ENCODE measurements at regions not wholly inside any gene's neighbourhood (a gene's known extent, or its start where the extent isn't known, plus 50 kb on each side); places are given as distances from the start of the nearest gene placed in this dataset.

DNA sequence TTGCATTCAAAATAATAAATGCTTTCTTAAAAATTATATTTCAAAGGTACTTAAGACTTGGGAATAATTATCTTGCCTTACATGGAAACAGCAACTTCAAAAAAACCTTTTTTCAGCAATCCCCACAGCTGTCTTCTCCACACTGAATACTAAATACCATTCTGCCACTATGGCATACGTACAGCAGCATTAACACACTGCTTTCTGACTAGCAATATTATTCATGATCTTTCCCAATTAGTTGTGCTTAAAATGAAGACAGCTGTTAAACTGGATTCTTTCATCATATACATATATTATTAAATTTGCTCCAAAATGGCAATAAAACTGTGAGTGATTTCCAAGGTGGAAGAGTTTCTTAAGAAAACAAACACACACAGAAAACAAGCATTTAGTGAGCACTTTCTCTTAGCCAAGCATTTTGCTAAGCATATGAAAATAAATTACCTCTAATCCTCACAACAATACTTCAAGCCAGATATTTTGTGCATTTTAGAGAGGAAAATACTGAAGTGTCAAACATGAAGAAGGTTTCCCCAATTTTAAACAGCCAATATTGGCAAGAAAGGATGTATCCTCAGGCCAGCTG is 609.5 kb downstream of the SLITRK1 start:
- Histone ChIP-seq H3K4me3 (ENCODE audit: low read depth in 1 of 3, low read length in 3 of 3) (no peak overlapping the region), H3K9ac (ENCODE audit: low read depth in 1 of 2, low read length in 2 of 2) (no peak overlapping the region), H3K4me1 (ENCODE audit: control insufficient read depth in 4 of 4, insufficient read depth in 4 of 4, low read length in 3 of 4) (no peaks in the 10 kb centered on the region), H3K9me3 (ENCODE audit: control insufficient read depth in 4 of 4, low read length in 3 of 4) (no peaks in the 10 kb centered on the region), H3K27ac (ENCODE audit: low read depth in 1 of 2, low read length in 2 of 2) (no peak overlapping the region), H3K27me3 (ENCODE audit: control insufficient read depth in 4 of 4, insufficient read depth in 4 of 4, low read length in 3 of 4) (no peaks in the 10 kb centered on the region), H3K36me3 (ENCODE audit: control insufficient read depth in 4 of 4, insufficient read depth in 3 of 4, low read depth in 1 of 4, low read length in 3 of 4) (no peaks in the 10 kb centered on the region)
- 54% methylated on average over 1 of the region's 1 CpG for WGBS
- TF ChIP-seq NR2F2 (IDR thresholded peaks at IDR 0.05) (no peak), RXRA (IDR thresholded peaks at IDR 0.05) (no peak), FOXA2 (IDR thresholded peaks at IDR 0.05) (no peak), TAF1 (conservative IDR thresholded peaks at IDR 0.05) (no peak), YY1 (IDR thresholded peaks at IDR 0.05) (no peak), SP1 (IDR thresholded peaks at IDR 0.05) (no peak), RAD21 (IDR thresholded peaks at IDR 0.05) (no peak), FOXA1 (IDR thresholded peaks at IDR 0.05) (no peak), EGR1 (IDR thresholded peaks at IDR 0.05; ENCODE audit: low read depth in 2 of 2) (no peak)
- TF ChIP-seq, protein P1, sequence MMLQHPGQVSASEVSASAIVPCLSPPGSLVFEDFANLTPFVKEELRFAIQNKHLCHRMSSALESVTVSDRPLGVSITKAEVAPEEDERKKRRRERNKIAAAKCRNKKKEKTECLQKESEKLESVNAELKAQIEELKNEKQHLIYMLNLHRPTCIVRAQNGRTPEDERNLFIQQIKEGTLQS (IDR thresholded peaks at IDR 0.05): no peak
- TF ChIP-seq, protein P2, sequence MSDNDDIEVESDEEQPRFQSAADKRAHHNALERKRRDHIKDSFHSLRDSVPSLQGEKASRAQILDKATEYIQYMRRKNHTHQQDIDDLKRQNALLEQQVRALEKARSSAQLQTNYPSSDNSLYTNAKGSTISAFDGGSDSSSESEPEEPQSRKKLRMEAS (IDR thresholded peaks at IDR 0.05): no peak
- TF ChIP-seq, protein P3, sequence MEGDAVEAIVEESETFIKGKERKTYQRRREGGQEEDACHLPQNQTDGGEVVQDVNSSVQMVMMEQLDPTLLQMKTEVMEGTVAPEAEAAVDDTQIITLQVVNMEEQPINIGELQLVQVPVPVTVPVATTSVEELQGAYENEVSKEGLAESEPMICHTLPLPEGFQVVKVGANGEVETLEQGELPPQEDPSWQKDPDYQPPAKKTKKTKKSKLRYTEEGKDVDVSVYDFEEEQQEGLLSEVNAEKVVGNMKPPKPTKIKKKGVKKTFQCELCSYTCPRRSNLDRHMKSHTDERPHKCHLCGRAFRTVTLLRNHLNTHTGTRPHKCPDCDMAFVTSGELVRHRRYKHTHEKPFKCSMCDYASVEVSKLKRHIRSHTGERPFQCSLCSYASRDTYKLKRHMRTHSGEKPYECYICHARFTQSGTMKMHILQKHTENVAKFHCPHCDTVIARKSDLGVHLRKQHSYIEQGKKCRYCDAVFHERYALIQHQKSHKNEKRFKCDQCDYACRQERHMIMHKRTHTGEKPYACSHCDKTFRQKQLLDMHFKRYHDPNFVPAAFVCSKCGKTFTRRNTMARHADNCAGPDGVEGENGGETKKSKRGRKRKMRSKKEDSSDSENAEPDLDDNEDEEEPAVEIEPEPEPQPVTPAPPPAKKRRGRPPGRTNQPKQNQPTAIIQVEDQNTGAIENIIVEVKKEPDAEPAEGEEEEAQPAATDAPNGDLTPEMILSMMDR (IDR thresholded peaks at IDR 0.05; ENCODE audit: low read depth, low read length, missing input control): no peak
- TF ChIP-seq, protein P4, sequence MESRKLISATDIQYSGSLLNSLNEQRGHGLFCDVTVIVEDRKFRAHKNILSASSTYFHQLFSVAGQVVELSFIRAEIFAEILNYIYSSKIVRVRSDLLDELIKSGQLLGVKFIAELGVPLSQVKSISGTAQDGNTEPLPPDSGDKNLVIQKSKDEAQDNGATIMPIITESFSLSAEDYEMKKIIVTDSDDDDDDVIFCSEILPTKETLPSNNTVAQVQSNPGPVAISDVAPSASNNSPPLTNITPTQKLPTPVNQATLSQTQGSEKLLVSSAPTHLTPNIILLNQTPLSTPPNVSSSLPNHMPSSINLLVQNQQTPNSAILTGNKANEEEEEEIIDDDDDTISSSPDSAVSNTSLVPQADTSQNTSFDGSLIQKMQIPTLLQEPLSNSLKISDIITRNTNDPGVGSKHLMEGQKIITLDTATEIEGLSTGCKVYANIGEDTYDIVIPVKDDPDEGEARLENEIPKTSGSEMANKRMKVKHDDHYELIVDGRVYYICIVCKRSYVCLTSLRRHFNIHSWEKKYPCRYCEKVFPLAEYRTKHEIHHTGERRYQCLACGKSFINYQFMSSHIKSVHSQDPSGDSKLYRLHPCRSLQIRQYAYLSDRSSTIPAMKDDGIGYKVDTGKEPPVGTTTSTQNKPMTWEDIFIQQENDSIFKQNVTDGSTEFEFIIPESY (IDR thresholded peaks at IDR 0.05): no peak
- no peak for DNase-seq (ENCODE audit: low spot score)

DNA sequence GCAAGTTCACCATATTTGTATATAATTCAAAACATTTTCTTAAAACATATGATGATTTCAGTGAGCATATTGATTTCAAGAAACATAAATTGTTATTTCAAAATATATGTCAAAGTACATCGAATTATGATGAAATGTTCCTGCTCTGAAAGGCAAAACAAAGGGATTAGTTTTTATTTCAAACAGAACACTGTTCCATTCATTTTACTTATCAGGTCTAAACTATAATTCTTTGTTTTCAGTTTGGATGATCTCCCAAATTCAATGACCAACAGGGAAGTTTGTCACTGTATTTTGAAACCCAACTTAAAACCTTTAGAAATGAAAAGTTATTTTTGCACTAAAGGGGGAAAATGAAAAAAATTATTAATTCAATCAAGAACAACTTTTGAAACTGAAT is 610.2 kb downstream of the SLITRK1 start:
- DNase-seq (ENCODE audit: low spot score): no peak
- Histone ChIP-seq H3K4me3 (ENCODE audit: low read depth in 1 of 3, low read length in 3 of 3) (no peak overlapping the region), H3K9ac (ENCODE audit: low read depth in 1 of 2, low read length in 2 of 2) (no peak overlapping the region), H3K27me3 (ENCODE audit: control insufficient read depth in 4 of 4, insufficient read depth in 4 of 4, low read length in 3 of 4) (no peaks in the 10 kb centered on the region), H3K27ac (ENCODE audit: low read depth in 1 of 2, low read length in 2 of 2) (no peak overlapping the region), H3K9me3 (ENCODE audit: control insufficient read depth in 4 of 4, low read length in 3 of 4) (no peaks in the 10 kb centered on the region), H3K36me3 (ENCODE audit: control insufficient read depth in 4 of 4, insufficient read depth in 3 of 4, low read depth in 1 of 4, low read length in 3 of 4) (no peaks in the 10 kb centered on the region), H3K4me1 (ENCODE audit: control insufficient read depth in 4 of 4, insufficient read depth in 4 of 4, low read length in 3 of 4) (no peaks in the 10 kb centered on the region)
- WGBS: 66% methylated on average over 1 of the region's 1 CpG
- TF ChIP-seq SP1 (IDR thresholded peaks at IDR 0.05) (no peak), TAF1 (conservative IDR thresholded peaks at IDR 0.05) (no peak), GABPA (IDR thresholded peaks at IDR 0.05 in 1 of 2, conservative IDR thresholded peaks at IDR 0.05 in 1 of 2) (no peak), HNF4A (conservative IDR thresholded peaks at IDR 0.05) (no peak), RAD21 (IDR thresholded peaks at IDR 0.05) (no peak), RXRA (IDR thresholded peaks at IDR 0.05) (no peak), FOXA2 (IDR thresholded peaks at IDR 0.05) (no peak), FOXA1 (IDR thresholded peaks at IDR 0.05) (no peak), JUND (IDR thresholded peaks at IDR 0.05) (no peak), NR2F2 (IDR thresholded peaks at IDR 0.05) (no peak), HNF4G (IDR thresholded peaks at IDR 0.05) (no peak), YY1 (IDR thresholded peaks at IDR 0.05) (no peak)
- TF ChIP-seq, protein P1 (IDR thresholded peaks at IDR 0.05): no peak
- TF ChIP-seq, protein P2 (IDR thresholded peaks at IDR 0.05): no peak
- TF ChIP-seq, protein P5, sequence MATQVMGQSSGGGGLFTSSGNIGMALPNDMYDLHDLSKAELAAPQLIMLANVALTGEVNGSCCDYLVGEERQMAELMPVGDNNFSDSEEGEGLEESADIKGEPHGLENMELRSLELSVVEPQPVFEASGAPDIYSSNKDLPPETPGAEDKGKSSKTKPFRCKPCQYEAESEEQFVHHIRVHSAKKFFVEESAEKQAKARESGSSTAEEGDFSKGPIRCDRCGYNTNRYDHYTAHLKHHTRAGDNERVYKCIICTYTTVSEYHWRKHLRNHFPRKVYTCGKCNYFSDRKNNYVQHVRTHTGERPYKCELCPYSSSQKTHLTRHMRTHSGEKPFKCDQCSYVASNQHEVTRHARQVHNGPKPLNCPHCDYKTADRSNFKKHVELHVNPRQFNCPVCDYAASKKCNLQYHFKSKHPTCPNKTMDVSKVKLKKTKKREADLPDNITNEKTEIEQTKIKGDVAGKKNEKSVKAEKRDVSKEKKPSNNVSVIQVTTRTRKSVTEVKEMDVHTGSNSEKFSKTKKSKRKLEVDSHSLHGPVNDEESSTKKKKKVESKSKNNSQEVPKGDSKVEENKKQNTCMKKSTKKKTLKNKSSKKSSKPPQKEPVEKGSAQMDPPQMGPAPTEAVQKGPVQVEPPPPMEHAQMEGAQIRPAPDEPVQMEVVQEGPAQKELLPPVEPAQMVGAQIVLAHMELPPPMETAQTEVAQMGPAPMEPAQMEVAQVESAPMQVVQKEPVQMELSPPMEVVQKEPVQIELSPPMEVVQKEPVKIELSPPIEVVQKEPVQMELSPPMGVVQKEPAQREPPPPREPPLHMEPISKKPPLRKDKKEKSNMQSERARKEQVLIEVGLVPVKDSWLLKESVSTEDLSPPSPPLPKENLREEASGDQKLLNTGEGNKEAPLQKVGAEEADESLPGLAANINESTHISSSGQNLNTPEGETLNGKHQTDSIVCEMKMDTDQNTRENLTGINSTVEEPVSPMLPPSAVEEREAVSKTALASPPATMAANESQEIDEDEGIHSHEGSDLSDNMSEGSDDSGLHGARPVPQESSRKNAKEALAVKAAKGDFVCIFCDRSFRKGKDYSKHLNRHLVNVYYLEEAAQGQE (IDR thresholded peaks at IDR 0.05): no peak
- TF ChIP-seq, protein P3 (IDR thresholded peaks at IDR 0.05; ENCODE audit: low read depth, low read length, missing input control): no peak
- TF ChIP-seq, protein P4 (IDR thresholded peaks at IDR 0.05): no peak
